ENCODE measurements at regions not wholly inside any gene's neighbourhood (a gene's known extent, or its start where the extent isn't known, plus 50 kb on each side); places are given as distances from the start of the nearest gene placed in this dataset.

- Mint-ChIP-seq H3K36me3 (no peaks in the 10 kb centered on the region), H3K4me3 (no peak overlapping the region), H3K27ac (no peak overlapping the region), H3K27me3 (no peaks in the 10 kb centered on the region), H3K9me3 (peaks cover 0 to 28% (median 9%) of the 10 kb centered on the region in 5 donors), H3K4me1 (no peaks in the 10 kb centered on the region)
- Histone ChIP-seq H3K36me3 (ENCODE audit: insufficient read depth, low read length) (no peaks in the 10 kb centered on the region), H3K9me3 (ENCODE audit: low read length) (no peaks in the 10 kb centered on the region), H3K27ac (ENCODE audit: low read depth, low read length) (no peak overlapping the region), H3K27me3 (ENCODE audit: insufficient read depth, low read length, poor library complexity, severe bottlenecking) (no peaks in the 10 kb centered on the region), H3K4me3 (ENCODE audit: low read length) (no peak overlapping the region), H3K4me1 (ENCODE audit: insufficient read depth, low read length) (no peaks in the 10 kb centered on the region)
- no peak for DNase-seq
- CTCF ChIA-PET = no interaction called here
- POLR2A ChIA-PET = no interaction called here
Measured at GRCh38 chr1:216984536-216984935, 261.3 kb upstream of the ESRRG start.

GRCh38 chr1:216983823-216984222 is 260.6 kb upstream of the ESRRG start:
- Mint-ChIP-seq H3K4me3 (no peak overlapping the region), H3K27me3 (no peaks in the 10 kb centered on the region), H3K9me3 (peaks cover 0 to 27% (median 9%) of the 10 kb centered on the region in 5 donors), H3K36me3 (no peaks in the 10 kb centered on the region), H3K4me1 (no peaks in the 10 kb centered on the region), H3K27ac (no peak overlapping the region)
- H3K9me3 ChIP-seq (ENCODE audit: low read length) = no peaks in the 10 kb centered on the region
- H3K27me3 ChIP-seq (ENCODE audit: insufficient read depth, low read length, poor library complexity, severe bottlenecking) = no peaks in the 10 kb centered on the region
- no peaks in the 10 kb centered on the region for H3K4me1 ChIP-seq (ENCODE audit: insufficient read depth, low read length)
- POLR2A ChIA-PET = no interaction called here
- DNase-seq = no peak
- H3K27ac ChIP-seq (ENCODE audit: low read depth, low read length) = no peak overlapping the region
- H3K4me3 ChIP-seq (ENCODE audit: low read length) = no peak overlapping the region
- H3K36me3 ChIP-seq (ENCODE audit: insufficient read depth, low read length) = no peaks in the 10 kb centered on the region
- CTCF ChIA-PET = no interaction called here

- DNase-seq = no peak
- no peaks in the 10 kb centered on the region for H3K4me1 ChIP-seq (ENCODE audit: insufficient read depth, low read length)
- no peak overlapping the region for H3K4me3 ChIP-seq (ENCODE audit: low read length)
- Mint-ChIP-seq H3K36me3 (no peaks in the 10 kb centered on the region), H3K4me1 (no peaks in the 10 kb centered on the region), H3K27me3 (no peaks in the 10 kb centered on the region), H3K4me3 (no peak overlapping the region), H3K27ac (no peak overlapping the region), H3K9me3 (peaks cover 4 to 19% (median 11%) of the 10 kb centered on the region in 5 donors)
- no peak overlapping the region for H3K27ac ChIP-seq (ENCODE audit: low read depth, low read length)
- no peaks in the 10 kb centered on the region for H3K36me3 ChIP-seq (ENCODE audit: insufficient read depth, low read length)
- no peaks in the 10 kb centered on the region for H3K27me3 ChIP-seq (ENCODE audit: insufficient read depth, low read length, poor library complexity, severe bottlenecking)
- CTCF ChIA-PET = no interaction called here
- H3K9me3 ChIP-seq (ENCODE audit: low read length) = no peaks in the 10 kb centered on the region
- POLR2A ChIA-PET = no interaction called here
Measured at GRCh38 chr1:216961516-216961915, 238.3 kb upstream of the ESRRG start.

DNA sequence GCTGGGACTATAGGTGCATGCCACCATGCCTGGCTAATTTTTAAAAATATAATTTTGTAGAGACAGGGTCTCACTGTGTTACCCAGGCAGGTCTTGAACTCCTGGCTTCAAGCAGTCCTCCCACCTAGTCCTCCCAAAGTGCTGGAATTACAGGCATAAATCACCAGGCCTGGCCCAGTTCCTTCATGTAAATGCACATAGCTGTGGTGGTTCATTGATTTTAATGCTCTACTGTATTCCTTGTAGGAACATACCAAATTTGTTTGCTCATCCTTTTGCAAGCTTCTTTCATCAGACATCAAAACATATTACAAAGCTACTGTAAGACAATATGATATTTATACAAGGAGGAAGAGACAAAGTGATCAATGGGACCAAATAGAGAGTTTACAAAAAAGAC is 237.5 kb upstream of the ESRRG start:
- Histone ChIP-seq H3K9me3 (ENCODE audit: low read length) (no peaks in the 10 kb centered on the region), H3K4me1 (ENCODE audit: insufficient read depth, low read length) (no peaks in the 10 kb centered on the region), H3K27me3 (ENCODE audit: insufficient read depth, low read length, poor library complexity, severe bottlenecking) (no peaks in the 10 kb centered on the region), H3K36me3 (ENCODE audit: insufficient read depth, low read length) (no peaks in the 10 kb centered on the region), H3K4me3 (ENCODE audit: low read length) (no peak overlapping the region), H3K27ac (ENCODE audit: low read depth, low read length) (no peak overlapping the region)
- ChIA-PET POLR2A (no interaction called here), CTCF (interaction anchor here (1.0 kb wide), 1 partner anchor 22 kb away, joined by 3 read pairs; no protein-coding TSS in a partner anchor)
- no peak overlapping the region for H3K27ac Mint-ChIP-seq
- DNase-seq = no peak
- no peaks in the 10 kb centered on the region for H3K36me3 Mint-ChIP-seq
- H3K9me3 Mint-ChIP-seq = peaks cover 4 to 17% (median 11%) of the 10 kb centered on the region in 5 donors
- no peaks in the 10 kb centered on the region for H3K27me3 Mint-ChIP-seq
- no peaks in the 10 kb centered on the region for H3K4me1 Mint-ChIP-seq
- no peak overlapping the region for H3K4me3 Mint-ChIP-seq

- H3K27ac Mint-ChIP-seq = no peak overlapping the region
- no peaks in the 10 kb centered on the region for H3K9me3 ChIP-seq (ENCODE audit: low read length)
- no peaks in the 10 kb centered on the region for H3K4me1 Mint-ChIP-seq
- DNase-seq = no peak
- H3K27ac ChIP-seq (ENCODE audit: low read depth, low read length) = no peak overlapping the region
- no peaks in the 10 kb centered on the region for H3K27me3 ChIP-seq (ENCODE audit: insufficient read depth, low read length, poor library complexity, severe bottlenecking)
- ChIA-PET CTCF (no interaction called here), POLR2A (no interaction called here)
- no peaks in the 10 kb centered on the region for H3K36me3 ChIP-seq (ENCODE audit: insufficient read depth, low read length)
- no peak overlapping the region for H3K4me3 Mint-ChIP-seq
- H3K36me3 Mint-ChIP-seq = no peaks in the 10 kb centered on the region
- H3K9me3 Mint-ChIP-seq = peaks cover 6 to 10% (median 8%) of the 10 kb centered on the region in 5 donors
- H3K4me3 ChIP-seq (ENCODE audit: low read length) = no peak overlapping the region
- H3K27me3 Mint-ChIP-seq = no peaks in the 10 kb centered on the region
- H3K4me1 ChIP-seq (ENCODE audit: insufficient read depth, low read length) = no peaks in the 10 kb centered on the region
Measured at GRCh38 chr1:216958569-216958968, 235.3 kb upstream of the ESRRG start.

GRCh38 chr1:216953495-216953894 is 230.3 kb upstream of the ESRRG start:
- Mint-ChIP-seq H3K4me3 (no peak overlapping the region), H3K27ac (no peak overlapping the region), H3K36me3 (no peaks in the 10 kb centered on the region), H3K4me1 (no peaks in the 10 kb centered on the region), H3K9me3 (peaks cover 5 to 10% (median 6%) of the 10 kb centered on the region in 5 donors), H3K27me3 (no peaks in the 10 kb centered on the region)
- Histone ChIP-seq H3K27me3 (ENCODE audit: insufficient read depth, low read length, poor library complexity, severe bottlenecking) (no peaks in the 10 kb centered on the region), H3K27ac (ENCODE audit: low read depth, low read length) (no peak overlapping the region), H3K9me3 (ENCODE audit: low read length) (no peaks in the 10 kb centered on the region), H3K4me3 (ENCODE audit: low read length) (no peak overlapping the region), H3K4me1 (ENCODE audit: insufficient read depth, low read length) (no peaks in the 10 kb centered on the region), H3K36me3 (ENCODE audit: insufficient read depth, low read length) (no peaks in the 10 kb centered on the region)
- ChIA-PET POLR2A (no interaction called here), CTCF (no interaction called here)
- DNase-seq = no peak

DNA sequence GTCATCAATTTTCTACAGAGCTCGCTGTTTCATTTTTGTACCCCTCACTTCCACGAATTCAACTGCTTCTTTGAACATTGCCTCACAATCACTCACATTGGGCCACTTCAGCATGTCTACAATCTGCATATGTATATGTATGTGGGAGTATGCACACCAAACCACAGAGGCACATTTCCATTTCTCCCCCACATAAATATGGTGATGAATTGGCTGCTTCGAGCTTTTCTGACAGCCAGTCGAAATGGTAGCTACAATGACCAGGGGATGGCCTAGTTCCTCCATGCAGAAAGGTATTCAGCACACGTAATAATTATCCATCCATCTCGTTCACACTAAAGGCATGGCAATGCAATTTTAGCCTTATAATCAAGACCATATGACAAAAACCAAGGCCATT is 229.6 kb upstream of the ESRRG start:
- Mint-ChIP-seq H3K27ac (no peak overlapping the region), H3K27me3 (peaks cover 0 to 2% of the 10 kb centered on the region in 2 donors), H3K4me3 (no peak overlapping the region), H3K4me1 (no peaks in the 10 kb centered on the region), H3K9me3 (peaks cover 5 to 10% (median 6%) of the 10 kb centered on the region in 5 donors), H3K36me3 (no peaks in the 10 kb centered on the region)
- no peaks in the 10 kb centered on the region for H3K4me1 ChIP-seq (ENCODE audit: insufficient read depth, low read length)
- H3K4me3 ChIP-seq (ENCODE audit: low read length) = no peak overlapping the region
- no peak overlapping the region for H3K27ac ChIP-seq (ENCODE audit: low read depth, low read length)
- no peak for DNase-seq
- no peaks in the 10 kb centered on the region for H3K9me3 ChIP-seq (ENCODE audit: low read length)
- CTCF ChIA-PET = no interaction called here
- POLR2A ChIA-PET = no interaction called here
- H3K27me3 ChIP-seq (ENCODE audit: insufficient read depth, low read length, poor library complexity, severe bottlenecking) = no peaks in the 10 kb centered on the region
- no peaks in the 10 kb centered on the region for H3K36me3 ChIP-seq (ENCODE audit: insufficient read depth, low read length)

DNA sequence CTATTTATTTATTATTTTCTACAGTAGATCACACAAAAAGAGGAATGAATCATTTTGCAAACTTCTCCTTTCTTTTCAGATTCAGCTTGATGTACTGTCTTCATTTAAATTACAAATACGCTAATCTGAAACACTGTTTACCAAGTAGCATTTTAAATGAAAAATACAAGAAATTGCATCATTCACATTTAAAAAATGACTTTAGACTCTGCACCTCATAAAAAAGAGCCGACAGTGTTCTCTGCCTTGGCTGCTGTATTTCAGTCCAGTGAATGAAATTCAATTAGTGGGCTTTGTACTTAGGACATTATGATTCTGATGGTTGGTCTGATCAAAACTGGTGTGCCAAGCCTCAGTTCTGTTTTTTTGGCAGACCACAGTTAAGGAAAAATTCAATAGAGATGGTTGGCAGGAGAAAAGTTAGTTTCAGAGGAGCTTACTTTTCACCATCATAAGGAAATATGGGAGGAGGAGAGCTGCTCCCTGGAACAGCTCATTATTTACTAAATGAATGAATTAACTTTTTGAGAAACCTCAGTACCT is 222.4 kb upstream of the ESRRG start:
- ChIA-PET POLR2A (no interaction called here), CTCF (no interaction called here)
- no peak for DNase-seq
- Histone ChIP-seq H3K9me3 (ENCODE audit: low read length) (no peaks in the 10 kb centered on the region), H3K27me3 (ENCODE audit: insufficient read depth, low read length, poor library complexity, severe bottlenecking) (no peaks in the 10 kb centered on the region), H3K36me3 (ENCODE audit: insufficient read depth, low read length) (no peaks in the 10 kb centered on the region), H3K4me1 (ENCODE audit: insufficient read depth, low read length) (no peaks in the 10 kb centered on the region), H3K4me3 (ENCODE audit: low read length) (no peak overlapping the region), H3K27ac (ENCODE audit: low read depth, low read length) (no peak overlapping the region)
- peaks cover 2 to 13% (median 4%) of the 10 kb centered on the region in 5 donors for H3K9me3 Mint-ChIP-seq
- no peaks in the 10 kb centered on the region for H3K4me1 Mint-ChIP-seq
- peaks cover 0 to 2% of the 10 kb centered on the region in 2 donors for H3K27me3 Mint-ChIP-seq
- H3K27ac Mint-ChIP-seq = no peak overlapping the region
- no peaks in the 10 kb centered on the region for H3K36me3 Mint-ChIP-seq
- H3K4me3 Mint-ChIP-seq = no peak overlapping the region
